DMS153 (cell line): ENCODE measurements at regions not wholly inside any gene's neighbourhood (a gene's known extent, or its start where the extent isn't known, plus 50 kb on each side); places are given as distances from the start of the nearest gene placed in this dataset.
A peak's percentile ranks its signal among the peaks of the same experiment; 100 is the strongest.
"Not testable (repeated sequence)": the region's sequence is repeated elsewhere in the genome, so short reads cannot be mapped to it uniquely, and the experiment has no call there.

Source experiments
- DNase-seq: peaks from one replicate; lab custom pipeline; 2025; lab: John Stamatoyannopoulos, UW

DNA sequence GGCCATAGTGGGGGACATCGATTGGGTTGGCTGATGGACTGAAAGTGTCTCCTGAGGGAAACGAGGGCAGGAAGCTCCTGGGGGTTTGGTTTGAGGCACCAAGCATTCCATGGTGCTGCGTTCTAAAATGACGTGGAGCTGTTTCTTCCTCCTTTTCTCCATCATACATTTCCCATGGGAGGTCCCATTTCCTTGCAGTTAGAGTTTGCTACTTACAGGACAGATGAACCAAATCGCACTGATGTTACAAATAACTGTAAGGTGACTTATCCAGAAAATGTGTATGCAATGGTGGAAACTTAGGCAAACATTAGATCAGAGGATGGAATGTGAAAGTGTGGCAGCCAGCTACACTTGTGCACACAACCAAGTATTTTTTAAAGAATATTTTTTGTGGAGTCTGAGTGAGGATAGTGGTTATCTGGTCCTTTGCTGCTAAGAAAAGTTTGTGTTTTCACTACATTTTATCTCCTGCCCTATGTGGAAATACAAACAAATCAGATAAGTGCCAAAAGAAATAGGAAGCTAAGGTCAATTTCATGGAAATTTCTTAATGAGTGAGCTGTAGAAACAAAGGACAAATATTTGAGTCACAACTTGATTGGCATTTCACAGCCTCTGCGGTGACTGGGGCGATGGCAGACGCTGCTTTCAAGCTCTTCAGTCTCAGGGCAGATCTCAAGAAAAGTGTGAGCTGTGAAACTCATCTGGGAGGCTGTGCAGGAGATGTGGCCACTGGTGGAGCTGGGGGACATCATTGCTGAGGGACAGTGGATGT lies 256.2 kb downstream of the TSN start:
- no peak for DNase-seq

DNA sequence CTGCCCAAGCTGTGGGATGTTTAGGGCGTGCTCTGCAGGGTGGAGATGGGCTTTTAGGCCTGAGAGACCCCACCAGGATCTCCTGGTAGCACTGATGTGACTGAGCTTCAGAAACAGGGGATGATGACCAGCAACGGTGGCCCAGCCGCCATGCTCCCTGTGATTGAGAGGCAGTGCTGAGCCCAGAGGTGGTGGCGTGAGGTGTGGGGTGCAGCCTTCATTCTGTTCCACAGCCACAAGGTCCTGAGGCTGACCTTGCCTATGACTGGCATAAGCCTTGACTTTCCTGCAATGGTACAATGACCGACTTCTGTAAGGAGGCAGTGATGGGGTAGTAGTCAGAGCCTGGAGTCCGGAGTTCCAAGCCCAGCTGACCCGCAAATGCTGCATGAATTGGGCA lies 263.3 kb downstream of the TSN start:
- no peak for DNase-seq

DNA sequence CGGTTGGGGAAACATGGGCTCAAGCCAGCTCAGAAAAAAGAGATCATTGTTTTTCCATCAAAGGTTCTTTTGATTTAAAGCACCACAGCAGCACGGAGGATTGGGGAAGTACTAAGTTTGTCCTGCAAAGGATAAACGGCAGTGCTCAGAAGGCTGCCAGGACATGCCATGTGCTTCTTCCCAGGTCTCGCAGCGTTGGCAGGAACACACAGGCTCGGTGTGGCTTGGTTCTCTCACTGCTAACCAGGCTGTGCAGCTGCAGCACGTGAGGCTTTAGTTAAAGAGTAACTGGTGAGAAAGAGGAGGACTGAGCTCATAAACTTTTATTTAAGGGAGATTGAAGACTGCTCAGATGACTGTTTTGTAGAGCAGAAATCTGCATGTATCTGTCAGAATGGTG lies 264.3 kb downstream of the TSN start:
- DNase-seq = no peak

DNA sequence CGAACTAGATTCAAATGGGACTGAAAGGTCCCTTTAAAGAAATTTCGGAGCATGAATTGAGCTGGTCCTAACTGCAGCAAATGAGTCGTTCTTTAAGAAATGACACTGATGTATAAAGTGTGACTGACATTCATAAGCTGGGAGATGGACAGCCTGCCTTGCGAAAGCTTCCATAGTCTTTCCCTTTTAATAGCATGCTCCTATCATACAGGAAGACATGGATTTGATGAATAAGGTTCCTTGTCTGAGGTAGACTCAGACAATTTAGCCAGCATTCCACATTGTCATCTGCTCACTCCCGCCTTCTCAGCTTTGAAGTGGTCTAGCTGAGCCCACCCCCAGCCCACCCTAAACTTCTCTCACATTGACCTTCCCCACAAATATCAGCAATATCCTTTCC lies 264.9 kb downstream of the TSN start:
- no peak for DNase-seq

DNA sequence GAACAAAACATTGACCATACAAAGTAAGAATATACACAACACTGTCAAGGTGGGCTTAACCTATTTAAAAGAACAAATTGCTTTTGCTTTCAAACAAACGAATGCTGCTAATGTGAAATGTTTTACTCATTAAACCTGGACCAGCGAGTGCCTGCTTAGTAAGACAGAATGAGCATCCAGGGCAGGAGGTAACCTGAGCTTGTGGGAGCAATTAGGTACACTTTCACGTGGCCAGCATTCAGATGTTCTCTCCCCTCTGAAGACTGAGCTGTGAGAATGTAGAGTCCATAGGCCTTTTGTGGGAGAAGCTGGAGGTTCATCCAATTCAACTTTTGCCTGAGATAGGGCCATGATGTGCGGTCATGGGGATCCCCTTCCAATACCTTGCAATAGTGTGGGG lies 266.5 kb downstream of the TSN start:
- DNase-seq = no peak

DNA sequence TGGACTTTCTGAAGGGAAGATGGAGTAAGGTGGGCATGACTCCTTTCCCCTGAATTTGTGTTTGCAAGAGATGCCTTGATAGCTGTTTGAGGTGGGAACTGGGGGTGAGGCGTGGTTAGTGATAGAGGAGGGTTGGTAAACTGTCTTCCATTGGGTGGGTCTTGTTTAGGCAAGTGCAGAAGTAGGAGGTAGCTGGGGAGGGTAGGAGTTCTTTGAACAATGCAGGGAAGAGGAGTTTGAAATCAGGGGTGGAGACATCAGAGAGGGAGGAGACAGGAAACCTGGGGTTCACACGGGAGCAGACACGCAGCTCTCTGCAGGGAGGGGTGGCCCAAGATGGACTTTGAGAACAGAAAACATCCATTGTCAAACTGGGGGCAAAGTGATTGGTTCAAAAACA lies 267.1 kb downstream of the TSN start:
- no peak for DNase-seq

DNA sequence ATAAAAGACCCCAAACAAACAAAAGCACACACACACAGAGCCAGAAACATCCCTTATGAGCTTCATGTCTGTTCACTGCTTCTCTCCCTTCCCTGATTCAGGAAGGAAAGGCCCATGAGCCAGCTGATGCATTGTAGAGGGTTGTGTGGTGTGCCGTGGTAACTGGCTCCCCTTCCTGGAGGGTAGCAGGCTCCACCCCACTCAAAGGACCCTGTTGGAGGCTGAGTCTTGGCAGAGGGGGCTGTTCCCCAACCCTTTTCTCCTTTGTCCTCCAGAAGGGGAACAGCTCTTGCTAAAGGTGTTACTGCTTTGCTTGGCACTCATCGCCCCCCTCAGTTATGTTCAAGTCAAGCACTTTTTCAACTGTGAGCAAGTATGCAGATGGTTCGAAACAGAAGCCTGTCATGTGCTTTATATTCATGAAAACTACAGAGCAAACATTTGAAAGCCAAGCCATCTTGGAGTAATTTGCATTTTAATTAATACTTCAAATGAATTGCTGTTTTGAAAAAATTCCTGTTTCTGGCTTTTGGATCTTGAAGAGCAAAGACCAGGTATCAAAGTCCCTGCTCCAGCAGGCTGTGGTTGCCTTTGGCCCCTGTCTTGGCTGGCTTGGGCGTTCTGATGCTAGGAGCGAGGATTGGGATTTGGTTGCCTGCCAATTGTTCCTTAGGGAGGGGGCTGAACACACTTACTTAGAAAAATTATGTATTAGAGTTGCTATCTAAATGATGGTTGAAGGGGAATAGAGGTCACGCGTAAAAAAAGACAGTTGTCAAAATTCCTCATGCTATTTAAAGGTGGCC lies 267.8 kb downstream of the TSN start:
- no peak for DNase-seq

DNA sequence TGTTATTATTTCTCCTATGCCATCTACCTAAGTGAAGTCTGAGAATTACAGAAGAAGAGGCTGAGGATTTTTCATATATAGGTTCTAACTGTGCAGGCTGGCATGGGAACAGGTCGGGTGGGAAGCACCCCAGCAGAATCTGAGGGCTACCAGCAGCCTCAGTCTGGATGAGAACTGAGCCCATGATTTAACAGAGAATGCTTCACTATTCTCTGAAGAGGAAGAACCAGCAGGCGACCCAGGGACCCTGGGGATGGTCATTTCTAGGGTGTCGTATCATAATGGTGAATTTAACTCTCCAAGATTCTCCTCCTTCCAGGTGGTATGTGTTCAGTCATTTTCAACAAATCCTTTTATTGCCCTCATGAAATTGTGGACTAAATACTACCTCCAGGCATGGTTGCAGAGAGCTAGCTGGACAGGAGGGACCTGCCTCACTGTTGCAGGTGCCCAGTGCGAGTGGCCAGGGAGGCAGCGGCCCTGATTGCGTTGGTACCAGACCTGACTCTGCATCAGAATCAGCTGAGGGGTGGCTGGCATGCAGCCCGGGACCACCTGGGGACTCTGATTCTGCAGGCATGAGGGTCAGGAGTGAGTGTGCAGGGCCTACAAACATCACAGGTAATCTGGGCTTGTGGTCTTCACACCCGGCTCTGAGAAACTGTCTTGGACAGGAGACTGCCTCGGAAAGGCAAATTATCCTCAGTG lies 272.2 kb downstream of the TSN start:
- DNase-seq = no peak

DNA sequence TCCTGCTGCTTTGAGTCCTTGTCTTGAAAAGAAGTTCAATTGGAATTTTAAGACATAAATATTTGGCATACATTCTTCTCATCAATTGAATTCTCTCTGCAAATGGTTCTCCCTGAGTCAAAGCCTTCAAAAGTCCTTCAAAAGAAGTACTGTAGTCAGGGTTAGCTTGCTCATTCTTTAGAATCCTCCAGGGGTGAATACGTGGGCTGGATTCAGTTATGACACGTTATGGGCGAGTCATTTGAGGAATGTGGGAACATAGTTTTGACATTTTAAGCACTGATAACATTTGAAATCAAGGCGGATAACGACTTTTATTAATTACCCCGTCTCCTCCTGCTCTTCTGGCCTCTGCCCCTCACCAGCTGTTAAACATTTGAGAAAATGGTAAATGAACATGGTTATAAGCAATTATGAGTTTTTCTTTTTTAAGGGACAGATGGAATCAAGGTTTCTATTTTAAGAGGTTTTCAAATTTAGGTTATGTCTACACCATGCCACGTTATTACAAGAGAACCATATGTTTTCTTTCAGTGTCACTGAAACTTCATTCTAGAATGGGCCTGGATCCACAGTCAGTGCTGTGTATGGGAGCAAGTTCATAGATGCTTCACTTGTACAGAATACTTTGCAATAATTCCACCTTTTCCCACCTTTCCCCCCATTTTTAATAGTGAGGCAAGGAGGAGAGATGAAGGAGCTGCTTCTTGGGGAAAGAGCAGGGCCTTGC lies 273.1 kb downstream of the TSN start:
- DNase-seq = no peak

DNA sequence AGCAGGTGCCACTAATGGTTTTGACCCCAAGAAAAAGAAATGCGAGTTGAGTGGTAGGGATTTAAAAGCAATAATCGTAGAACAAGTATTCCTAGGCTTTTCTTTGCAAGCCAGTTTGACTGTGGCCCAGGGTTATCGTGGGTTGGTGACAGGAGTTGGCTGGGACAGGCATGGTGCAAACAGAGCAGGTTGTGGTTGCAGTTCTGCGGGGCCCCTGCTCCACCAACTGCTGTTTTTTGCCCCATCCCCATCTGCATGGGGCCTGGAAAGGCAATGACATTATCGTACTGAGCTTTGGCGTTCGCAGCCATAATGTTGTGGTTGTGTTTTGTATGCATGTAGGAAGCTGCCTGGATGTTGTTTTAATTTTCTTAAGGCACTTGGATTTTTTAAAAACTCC lies 274.0 kb downstream of the TSN start:
- no peak for DNase-seq

DNA sequence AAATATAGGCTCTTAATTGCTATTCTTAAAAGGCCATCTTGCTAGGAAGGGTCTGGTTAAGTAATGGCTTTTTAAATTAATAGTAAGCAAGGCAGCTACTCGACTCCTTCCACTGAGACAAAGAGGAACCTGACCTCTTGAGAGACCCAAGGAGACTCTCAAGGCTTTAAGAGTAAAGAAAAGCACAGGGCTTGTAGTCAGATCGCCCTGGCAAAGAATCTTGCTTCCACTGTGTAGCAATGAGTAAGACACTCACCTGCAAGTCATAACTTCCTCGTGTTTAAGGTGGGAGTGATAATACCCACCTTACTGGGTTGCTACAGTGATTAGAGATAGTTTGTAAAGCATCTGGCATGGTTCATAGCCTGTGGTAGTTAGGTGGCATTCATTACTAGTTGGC lies 274.5 kb downstream of the TSN start:
- DNase-seq = no peak

DNA sequence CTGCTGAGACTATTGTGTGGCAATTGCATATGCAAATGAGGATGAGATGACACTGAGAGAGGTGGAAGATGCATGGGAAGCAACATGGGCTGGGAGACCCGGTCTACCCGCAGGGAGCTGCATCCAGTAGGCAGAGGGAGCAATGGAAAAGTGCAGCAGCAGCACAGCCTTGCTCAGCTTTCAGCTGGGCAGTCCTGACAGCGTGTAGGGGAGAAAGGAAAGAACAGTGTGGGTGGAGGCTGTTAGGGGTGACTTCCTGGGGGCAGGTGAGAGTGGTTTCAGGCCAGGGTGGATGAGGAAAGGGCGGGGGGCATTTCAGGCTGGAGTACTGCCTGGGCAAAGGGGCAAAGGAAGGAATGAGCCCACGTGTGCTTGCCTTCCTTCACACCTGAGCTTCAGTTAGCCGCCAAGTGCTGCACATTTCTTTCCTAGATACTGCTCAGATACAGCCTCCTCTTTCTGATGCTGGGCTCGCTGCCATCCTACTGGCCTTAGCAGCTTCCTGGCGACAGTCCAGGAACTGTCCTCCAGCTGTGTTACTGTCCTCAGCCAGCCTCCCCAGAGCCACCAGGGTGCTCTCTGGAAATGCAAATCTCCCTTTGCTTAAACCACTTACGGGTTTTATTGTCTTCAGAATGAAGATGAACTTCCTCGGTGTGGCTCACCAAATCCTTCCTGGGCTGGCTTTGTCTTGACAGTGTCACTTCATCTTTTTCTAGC lies 276.3 kb downstream of the TSN start:
- no peak for DNase-seq

DNA sequence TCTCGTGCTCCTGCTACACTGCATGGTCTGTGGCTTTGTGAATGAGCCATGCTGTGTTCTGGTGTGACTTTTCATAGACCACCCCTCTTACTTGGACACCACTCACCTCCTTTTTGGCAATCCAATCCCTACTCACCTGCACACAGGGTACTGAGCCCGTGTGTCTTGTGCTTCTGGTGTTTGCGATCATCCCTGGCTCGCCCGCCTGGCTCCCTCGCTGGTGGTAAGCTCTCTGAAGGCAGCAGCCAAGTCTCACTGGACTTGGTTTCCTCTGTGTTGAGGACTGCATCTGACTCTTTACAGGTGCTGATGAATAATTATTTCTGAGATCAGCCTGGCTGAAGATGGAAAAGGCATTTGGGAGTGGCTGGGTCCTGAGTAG lies 276.8 kb downstream of the TSN start:
- no peak for DNase-seq

DNA sequence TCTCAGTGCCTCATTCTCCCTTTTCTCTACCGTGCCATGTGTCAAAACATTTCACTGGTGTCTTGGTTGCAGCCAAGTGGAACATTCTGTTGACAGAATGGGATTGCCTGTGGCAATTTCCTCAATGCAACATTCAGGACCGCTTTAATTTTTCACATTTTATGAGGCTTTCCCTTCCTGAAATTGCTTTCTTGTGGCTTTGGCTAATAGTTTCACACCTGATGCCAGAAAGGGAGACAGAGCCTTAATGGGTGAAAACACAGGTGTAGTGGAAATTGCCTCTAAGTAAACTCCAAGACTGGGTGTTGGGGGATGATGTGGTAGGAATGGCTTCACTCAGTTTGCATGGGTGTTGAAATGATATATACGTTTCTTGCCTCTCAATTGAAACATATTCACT lies 278.3 kb downstream of the TSN start:
- DNase-seq = no peak

DNA sequence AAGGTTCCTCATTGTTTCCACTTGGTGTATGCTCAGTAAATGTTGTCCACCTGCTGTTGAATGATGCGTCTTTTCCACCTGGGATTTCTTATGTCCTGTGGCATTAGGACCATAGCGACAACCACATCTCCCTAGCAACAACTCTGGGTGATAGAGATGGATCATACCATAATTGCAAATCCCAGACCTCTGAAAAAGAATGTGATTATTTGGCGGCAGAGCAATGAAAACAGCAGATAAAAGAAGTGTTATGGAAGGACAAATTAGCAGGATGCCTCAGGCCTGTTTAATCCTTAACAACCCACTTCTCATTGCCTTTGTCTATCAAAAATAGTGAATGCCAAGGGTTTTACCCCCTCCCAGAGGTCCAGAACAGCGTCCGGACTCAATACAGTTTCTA lies 278.9 kb downstream of the TSN start:
- DNase-seq = peak; percentile 39

DNA sequence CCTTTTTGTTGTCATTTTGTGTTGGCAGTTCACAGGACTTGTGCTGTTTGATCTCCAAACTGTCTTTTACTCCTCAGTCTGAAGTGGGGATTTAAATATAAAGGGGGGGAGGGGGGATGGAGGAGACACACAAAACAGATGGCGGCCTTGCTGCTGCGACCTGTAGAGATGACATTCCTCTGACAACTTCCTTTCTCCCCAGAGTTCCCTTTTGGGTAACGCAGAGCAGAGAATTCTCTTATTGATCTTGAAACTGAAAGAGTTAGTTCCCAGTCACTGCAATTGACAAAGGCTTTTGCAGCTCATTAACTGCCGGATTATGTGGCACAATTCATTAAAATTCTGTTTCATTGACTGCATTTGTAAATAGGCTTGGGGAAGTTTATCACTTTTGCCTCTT lies 279.3 kb downstream of the TSN start:
- DNase-seq = no peak

DNA sequence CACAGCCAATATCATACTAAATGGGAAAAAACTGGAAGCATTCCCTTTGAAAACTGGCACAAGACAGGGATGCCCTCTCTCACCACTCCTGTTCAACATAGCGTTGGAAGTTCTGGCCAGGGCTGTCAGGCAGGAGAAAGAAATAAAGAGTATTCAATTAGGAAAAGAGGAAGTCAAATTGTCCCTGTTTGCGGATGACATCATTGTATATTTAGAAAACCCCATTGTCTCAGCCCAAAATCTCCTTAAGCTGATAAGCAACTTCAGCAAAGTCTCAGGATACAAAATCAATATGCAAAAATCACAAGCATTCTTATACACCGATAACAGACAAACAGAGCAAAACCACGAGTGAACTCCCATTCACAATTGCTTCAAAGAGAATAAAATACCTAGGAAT lies 283.4 kb downstream of the TSN start:
- not testable (repeated sequence) for DNase-seq

DNA sequence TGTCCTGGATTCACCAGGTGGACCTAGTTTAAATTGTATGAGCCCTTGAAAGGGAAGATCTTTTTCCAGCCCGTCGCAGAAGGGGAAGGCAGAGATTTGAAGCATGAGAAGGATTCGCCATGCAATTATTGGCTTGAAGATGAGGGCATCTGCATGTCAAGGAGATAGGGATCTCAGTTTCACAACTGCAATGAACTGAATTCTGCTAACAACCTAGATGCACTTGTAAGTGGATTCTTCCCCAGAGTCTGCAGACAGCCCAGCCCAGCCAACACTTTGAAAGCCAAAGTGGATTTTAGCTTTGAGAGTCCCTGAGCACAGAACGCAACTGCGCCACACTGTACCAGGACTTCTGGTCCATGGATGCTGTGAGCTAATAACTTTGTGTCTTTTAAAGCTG lies 286.0 kb downstream of the TSN start:
- DNase-seq = no peak

DNA sequence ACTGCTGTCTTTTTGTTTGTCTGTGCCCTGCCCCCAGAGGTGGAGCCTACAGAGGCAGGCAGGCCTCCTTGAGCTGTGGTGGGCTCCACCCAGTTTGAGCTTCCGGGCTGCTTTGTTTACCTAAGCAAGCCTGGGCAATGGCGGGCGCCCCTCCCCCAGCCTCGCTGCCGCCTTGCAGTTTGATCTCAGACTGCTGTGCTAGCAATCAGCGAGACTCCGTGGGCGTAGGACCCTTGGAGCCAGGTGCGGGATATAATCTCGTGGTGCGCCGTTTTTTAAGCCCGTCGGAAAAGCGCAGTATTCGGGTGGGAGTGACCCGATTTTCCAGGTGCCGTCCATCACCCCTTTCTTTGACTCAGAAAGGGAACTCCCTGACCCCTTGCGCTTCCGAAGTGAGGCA lies 296.2 kb downstream of the TSN start:
- not testable (repeated sequence) for DNase-seq

DNA sequence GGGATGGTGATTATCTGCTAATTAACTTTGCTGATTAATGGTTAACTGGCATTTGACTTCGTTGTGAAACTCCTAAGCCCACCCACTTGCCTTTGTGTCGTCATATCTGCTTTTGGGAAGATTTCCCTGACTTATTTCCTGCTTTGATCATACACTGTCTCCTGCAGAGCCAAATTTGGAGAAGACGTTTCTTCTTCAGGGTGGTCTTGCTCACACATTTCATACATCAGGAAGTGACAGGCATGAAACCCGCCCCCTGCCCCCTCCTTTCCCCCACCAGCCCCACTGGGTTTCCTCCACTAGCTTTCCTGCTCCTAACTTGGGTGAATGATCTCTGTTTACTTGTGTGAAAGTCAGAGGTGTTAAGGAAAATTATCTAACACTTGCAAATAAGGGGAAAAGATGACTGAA lies 300.1 kb downstream of the TSN start:
- no peak for DNase-seq

DNA sequence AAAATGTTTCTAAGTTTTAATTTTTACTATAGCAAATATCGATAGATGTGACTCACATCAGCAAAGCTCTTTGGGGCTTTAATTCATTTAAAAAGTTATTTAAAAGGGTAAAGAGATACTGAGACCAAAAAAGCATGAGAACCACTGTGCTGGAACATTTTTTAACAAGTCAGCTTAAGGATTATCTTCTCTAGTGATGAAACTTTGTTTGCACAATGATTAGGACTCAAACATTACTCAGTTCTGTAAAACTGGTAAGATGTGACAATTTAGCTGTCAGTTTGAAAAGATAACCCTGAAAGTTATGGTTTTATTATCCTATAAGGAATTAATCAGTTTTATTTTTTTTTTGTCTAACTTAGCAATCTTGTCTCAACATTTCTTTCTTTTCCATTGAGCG lies 301.4 kb downstream of the TSN start:
- no peak for DNase-seq

DNA sequence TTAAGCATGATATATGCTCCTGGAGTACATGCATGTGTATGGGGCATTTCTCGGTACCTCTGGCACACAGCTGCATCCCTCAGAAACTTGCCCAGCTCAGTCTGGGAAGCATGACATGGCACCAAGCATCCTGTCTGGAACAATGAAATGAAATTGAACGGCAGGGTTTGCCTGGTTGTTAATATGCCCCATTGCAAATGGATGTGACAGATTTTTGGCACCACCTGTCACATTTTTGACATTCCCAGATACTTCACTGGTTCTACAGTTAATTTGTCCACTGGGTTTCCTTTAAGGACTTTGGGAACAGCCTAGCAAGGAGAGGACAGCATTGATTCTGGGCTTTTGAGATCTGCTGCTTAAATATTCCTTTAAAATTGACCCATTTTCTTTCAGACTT lies 305.8 kb downstream of the TSN start:
- no peak for DNase-seq
